ENCODE measurements at regions not wholly inside any gene's neighbourhood (a gene's known extent, or its start where the extent isn't known, plus 50 kb on each side); places are given as distances from the start of the nearest gene placed in this dataset.

DNA sequence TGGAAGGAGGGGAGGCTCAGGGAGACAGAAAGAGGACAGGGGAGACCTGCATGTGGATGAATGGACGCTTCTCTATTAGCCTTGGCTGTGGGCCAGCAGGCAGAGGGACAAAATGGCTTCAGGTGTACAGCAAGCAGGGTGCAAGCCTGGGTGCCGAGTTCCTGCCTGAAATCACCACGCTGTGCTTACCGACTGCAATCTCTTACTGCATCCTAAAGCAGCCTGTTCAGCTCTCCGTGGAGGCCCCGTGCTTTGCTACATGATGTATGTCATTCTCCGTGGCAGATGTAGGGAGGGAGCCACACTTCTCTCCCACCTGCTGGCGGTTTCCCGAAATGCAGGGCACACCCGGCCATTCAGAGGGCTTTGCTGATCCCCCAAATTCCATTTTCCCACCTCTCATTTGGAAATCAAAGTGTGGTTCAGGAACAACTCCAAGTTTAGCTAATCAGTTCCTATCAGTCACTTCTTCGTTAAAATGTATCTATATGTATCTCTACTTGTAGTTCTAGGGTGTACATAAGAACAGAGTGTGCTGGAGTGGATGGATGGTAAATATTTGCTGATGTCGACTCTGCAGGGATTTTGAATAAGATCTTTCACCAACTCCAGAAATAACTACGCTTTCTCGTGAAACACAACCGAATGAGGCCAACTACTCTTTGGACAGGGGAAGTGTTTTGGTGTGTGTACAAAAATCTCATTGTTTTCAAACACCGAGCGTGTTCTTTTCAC is 122.3 kb upstream of the BACE2 start:
- no peaks in the 10 kb centered on the region for H3K79me2 ChIP-seq (ENCODE audit: insufficient read depth, low read length)
- no peak overlapping the region for H3K4me2 ChIP-seq (ENCODE audit: low read length)
- no peaks in the 10 kb centered on the region for H3K9me2 ChIP-seq (ENCODE audit: low read depth, low read length)
- TF ChIP-seq EZH2 (IDR thresholded peaks at IDR 0.05; ENCODE audit: borderline replicate concordance, low read length), result no peak
- TF ChIP-seq, protein P1, sequence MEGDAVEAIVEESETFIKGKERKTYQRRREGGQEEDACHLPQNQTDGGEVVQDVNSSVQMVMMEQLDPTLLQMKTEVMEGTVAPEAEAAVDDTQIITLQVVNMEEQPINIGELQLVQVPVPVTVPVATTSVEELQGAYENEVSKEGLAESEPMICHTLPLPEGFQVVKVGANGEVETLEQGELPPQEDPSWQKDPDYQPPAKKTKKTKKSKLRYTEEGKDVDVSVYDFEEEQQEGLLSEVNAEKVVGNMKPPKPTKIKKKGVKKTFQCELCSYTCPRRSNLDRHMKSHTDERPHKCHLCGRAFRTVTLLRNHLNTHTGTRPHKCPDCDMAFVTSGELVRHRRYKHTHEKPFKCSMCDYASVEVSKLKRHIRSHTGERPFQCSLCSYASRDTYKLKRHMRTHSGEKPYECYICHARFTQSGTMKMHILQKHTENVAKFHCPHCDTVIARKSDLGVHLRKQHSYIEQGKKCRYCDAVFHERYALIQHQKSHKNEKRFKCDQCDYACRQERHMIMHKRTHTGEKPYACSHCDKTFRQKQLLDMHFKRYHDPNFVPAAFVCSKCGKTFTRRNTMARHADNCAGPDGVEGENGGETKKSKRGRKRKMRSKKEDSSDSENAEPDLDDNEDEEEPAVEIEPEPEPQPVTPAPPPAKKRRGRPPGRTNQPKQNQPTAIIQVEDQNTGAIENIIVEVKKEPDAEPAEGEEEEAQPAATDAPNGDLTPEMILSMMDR (IDR thresholded peaks at IDR 0.05; ENCODE audit: low read length), result peak; percentile 33; the same call in 1 of the 2 replicates
- H3K27ac ChIP-seq (ENCODE audit: low read depth, low read length, poor library complexity, severe bottlenecking), result no peak overlapping the region
- no peaks in the 10 kb centered on the region for H3K4me1 ChIP-seq (ENCODE audit: insufficient read depth, low read length, severe bottlenecking)
- H3F3A ChIP-seq (ENCODE audit: insufficient read depth, low read length), result no peaks in the 10 kb centered on the region
- H3K27me3 ChIP-seq (ENCODE audit: insufficient read depth, low read length), result 0 out of 2 replicates have a peak, but pooled peaks cover 6% of the 10 kb centered on the region
- H3K36me3 ChIP-seq (ENCODE audit: insufficient read depth, low read length), result no peaks in the 10 kb centered on the region
- H4K20me1 ChIP-seq (ENCODE audit: insufficient read depth, low read length), result no peaks in the 10 kb centered on the region
- H3K4me3 ChIP-seq (ENCODE audit: low read depth, low read length, poor library complexity, severe bottlenecking), result no peak overlapping the region
- H2AFZ ChIP-seq (ENCODE audit: low read length), result no peak overlapping the region
- H3K9ac ChIP-seq (ENCODE audit: low read length), result no peak overlapping the region
- H3K9me3 ChIP-seq (ENCODE audit: low read length), result no peaks in the 10 kb centered on the region

GRCh38 chr21:41048145-41048544 is 119.8 kb upstream of the BACE2 start:
- no peak for TF ChIP-seq EZH2 (IDR thresholded peaks at IDR 0.05; ENCODE audit: borderline replicate concordance, low read length)
- TF ChIP-seq, protein P1 (IDR thresholded peaks at IDR 0.05; ENCODE audit: low read length), result no peak
- Histone ChIP-seq H3K27me3 (ENCODE audit: insufficient read depth, low read length) (0 out of 2 replicates have a peak, but pooled peaks cover 6% of the 10 kb centered on the region), H3K9me2 (ENCODE audit: low read depth, low read length) (no peaks in the 10 kb centered on the region), H2AFZ (ENCODE audit: low read length) (no peak overlapping the region), H3K9me3 (ENCODE audit: low read length) (no peaks in the 10 kb centered on the region), H3K79me2 (ENCODE audit: insufficient read depth, low read length) (no peaks in the 10 kb centered on the region), H3F3A (ENCODE audit: insufficient read depth, low read length) (no peaks in the 10 kb centered on the region), H4K20me1 (ENCODE audit: insufficient read depth, low read length) (no peaks in the 10 kb centered on the region), H3K4me1 (ENCODE audit: insufficient read depth, low read length, severe bottlenecking) (no peaks in the 10 kb centered on the region), H3K27ac (ENCODE audit: low read depth, low read length, poor library complexity, severe bottlenecking) (no peak overlapping the region), H3K4me2 (ENCODE audit: low read length) (no peak overlapping the region), H3K9ac (ENCODE audit: low read length) (no peak overlapping the region), H3K4me3 (ENCODE audit: low read depth, low read length, poor library complexity, severe bottlenecking) (no peak overlapping the region), H3K36me3 (ENCODE audit: insufficient read depth, low read length) (no peaks in the 10 kb centered on the region)

GRCh38 chr21:41048623-41049022 is 119.3 kb upstream of the BACE2 start:
- no peaks in the 10 kb centered on the region for H3K36me3 ChIP-seq (ENCODE audit: insufficient read depth, low read length)
- H3K4me1 ChIP-seq (ENCODE audit: insufficient read depth, low read length, severe bottlenecking), result no peaks in the 10 kb centered on the region
- no peak overlapping the region for H3K27ac ChIP-seq (ENCODE audit: low read depth, low read length, poor library complexity, severe bottlenecking)
- no peak overlapping the region for H3K4me3 ChIP-seq (ENCODE audit: low read depth, low read length, poor library complexity, severe bottlenecking)
- H3K4me2 ChIP-seq (ENCODE audit: low read length), result no peak overlapping the region
- H2AFZ ChIP-seq (ENCODE audit: low read length), result no peak overlapping the region
- H4K20me1 ChIP-seq (ENCODE audit: insufficient read depth, low read length), result no peaks in the 10 kb centered on the region
- TF ChIP-seq EZH2 (IDR thresholded peaks at IDR 0.05; ENCODE audit: borderline replicate concordance, low read length), result no peak
- TF ChIP-seq, protein P1 (IDR thresholded peaks at IDR 0.05; ENCODE audit: low read length), result no peak
- H3F3A ChIP-seq (ENCODE audit: insufficient read depth, low read length), result no peaks in the 10 kb centered on the region
- 0 out of 2 replicates have a peak, but pooled peaks cover 6% of the 10 kb centered on the region for H3K27me3 ChIP-seq (ENCODE audit: insufficient read depth, low read length)
- H3K9ac ChIP-seq (ENCODE audit: low read length), result no peak overlapping the region
- H3K79me2 ChIP-seq (ENCODE audit: insufficient read depth, low read length), result no peaks in the 10 kb centered on the region
- H3K9me2 ChIP-seq (ENCODE audit: low read depth, low read length), result no peaks in the 10 kb centered on the region
- no peaks in the 10 kb centered on the region for H3K9me3 ChIP-seq (ENCODE audit: low read length)
